Activated CD8-positive, alpha-beta T cell treated with anti-CD3 and anti-CD28 coated beads for 36 hours (primary cell): ENCODE measurements at regions not wholly inside any gene's neighbourhood (a gene's known extent, or its start where the extent isn't known, plus 50 kb on each side); places are given as distances from the start of the nearest gene placed in this dataset.

Source experiments
- ATAC-seq: fragments of 200-7000 bp; cut with Tn5 transposase; one replicate; pipeline ENCODE4 v1.10.0; 2021; ENCODE audit warnings: mild to moderate bottlenecking, moderate library complexity
- CTCF ChIA-PET: fragments of 350-600 bp; sonication (Branson Sonifier 250); formaldehyde crosslinking; loops from one replicate; lab custom pipeline; 2021; ENCODE audit warnings: antibody characterized with exemption; lab: Charles Lee
- POLR2A ChIA-PET: fragments of 350-600 bp; sonication (Branson Sonifier 250); formaldehyde crosslinking; loops from one replicate; lab custom pipeline; 2021; ENCODE audit warnings: antibody characterized with exemption; lab: Charles Lee
- DNase-seq: peaks from one replicate; pipeline ENCODE4 v3.0.0-alpha.2; 2020
- H3K27ac Mint-ChIP-seq: one replicate; pipeline ENCODE4 v1.8.0; 2021; ENCODE audit warnings: mild to moderate bottlenecking, mixed read lengths
- H3K27me3 Mint-ChIP-seq: one replicate; pipeline ENCODE4 v1.8.0; 2021; ENCODE audit warnings: mixed read lengths
- H3K36me3 Mint-ChIP-seq: one replicate; pipeline ENCODE4 v1.8.0; 2021; ENCODE audit warnings: low read depth, mixed read lengths
- H3K4me1 Mint-ChIP-seq: one replicate; pipeline ENCODE4 v1.8.0; 2021; ENCODE audit warnings: low read depth, mixed read lengths
- H3K4me3 Mint-ChIP-seq: one replicate; pipeline ENCODE4 v1.8.0; 2021; ENCODE audit warnings: mild to moderate bottlenecking, moderate library complexity, mixed read lengths
- H3K9me3 Mint-ChIP-seq: one replicate; pipeline ENCODE4 v1.8.0; 2021; ENCODE audit warnings: mixed read lengths
- intact Hi-C: fragments of 100-400 bp; cut with micrococcal nuclease; formaldehyde crosslinking; loops from one replicate; pipeline ENCODE4 v1.10.0; 2022
- TF ChIP-seq, protein P1 (sequence below): fragments of 200-600 bp; IDR thresholded peaks from one replicate; pipeline ENCODE4 v1.8.0; 2022; ENCODE audit warnings: antibody characterized with exemption, mild to moderate bottlenecking

DNA sequence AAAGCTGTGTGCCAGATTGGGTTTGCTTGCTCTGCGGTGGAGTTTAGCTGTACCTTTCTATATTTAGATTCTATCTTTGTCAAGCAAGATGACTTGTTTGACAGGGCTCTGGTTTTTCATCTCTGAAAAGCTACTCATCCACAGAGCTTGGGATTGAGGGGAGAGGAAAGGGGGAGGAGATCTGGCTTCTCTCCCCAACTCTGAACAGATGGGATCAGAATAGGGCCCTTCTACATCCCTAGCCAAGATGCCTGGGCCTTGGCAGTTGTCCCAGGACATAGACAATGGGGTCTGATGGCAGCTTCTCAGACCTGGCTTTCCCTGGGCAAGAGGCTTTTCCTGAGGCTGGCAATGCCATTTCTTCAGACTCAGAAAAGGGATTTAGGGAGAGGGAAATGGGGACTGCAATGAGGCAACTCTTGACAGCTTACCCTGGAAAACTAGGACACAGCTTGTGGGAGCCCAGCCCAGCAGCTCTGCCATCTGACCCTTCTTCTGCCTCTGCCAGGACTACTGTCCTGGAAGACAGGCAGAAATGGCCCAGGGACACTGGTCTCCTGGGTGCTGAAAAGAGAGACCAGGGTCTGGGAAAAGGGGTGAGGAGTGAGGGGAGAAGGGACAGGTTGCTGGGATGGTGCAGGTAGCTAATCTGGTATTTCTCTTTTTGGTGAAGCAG lies 50.2 kb upstream of the ASTN2 start:
- peaks cover 2% of the 10 kb centered on the region for H3K27me3 Mint-ChIP-seq
- TF ChIP-seq, protein P1, sequence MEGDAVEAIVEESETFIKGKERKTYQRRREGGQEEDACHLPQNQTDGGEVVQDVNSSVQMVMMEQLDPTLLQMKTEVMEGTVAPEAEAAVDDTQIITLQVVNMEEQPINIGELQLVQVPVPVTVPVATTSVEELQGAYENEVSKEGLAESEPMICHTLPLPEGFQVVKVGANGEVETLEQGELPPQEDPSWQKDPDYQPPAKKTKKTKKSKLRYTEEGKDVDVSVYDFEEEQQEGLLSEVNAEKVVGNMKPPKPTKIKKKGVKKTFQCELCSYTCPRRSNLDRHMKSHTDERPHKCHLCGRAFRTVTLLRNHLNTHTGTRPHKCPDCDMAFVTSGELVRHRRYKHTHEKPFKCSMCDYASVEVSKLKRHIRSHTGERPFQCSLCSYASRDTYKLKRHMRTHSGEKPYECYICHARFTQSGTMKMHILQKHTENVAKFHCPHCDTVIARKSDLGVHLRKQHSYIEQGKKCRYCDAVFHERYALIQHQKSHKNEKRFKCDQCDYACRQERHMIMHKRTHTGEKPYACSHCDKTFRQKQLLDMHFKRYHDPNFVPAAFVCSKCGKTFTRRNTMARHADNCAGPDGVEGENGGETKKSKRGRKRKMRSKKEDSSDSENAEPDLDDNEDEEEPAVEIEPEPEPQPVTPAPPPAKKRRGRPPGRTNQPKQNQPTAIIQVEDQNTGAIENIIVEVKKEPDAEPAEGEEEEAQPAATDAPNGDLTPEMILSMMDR, result no peak
- DNase-seq (no peak), ATAC-seq (no peak)
- POLR2A ChIA-PET, result no interaction called here
- CTCF ChIA-PET, result no interaction called here
- H3K9me3 Mint-ChIP-seq, result peaks cover 2% of the 10 kb centered on the region
- H3K36me3 Mint-ChIP-seq, result no peaks in the 10 kb centered on the region
- H3K4me3 Mint-ChIP-seq, result no peak overlapping the region
- H3K4me1 Mint-ChIP-seq, result no peaks in the 10 kb centered on the region
- intact Hi-C loops, result no loop called here
- no peak overlapping the region for H3K27ac Mint-ChIP-seq
